H9 (cell line): ENCODE measurements at regions not wholly inside any gene's neighbourhood (a gene's known extent, or its start where the extent isn't known, plus 50 kb on each side); places are given as distances from the start of the nearest gene placed in this dataset.

Experiments
- DNase-seq: peaks from one replicate; pipeline ENCODE4 v3.0.0-alpha.2; 2017
- H2AFZ ChIP-seq: one replicate; pipeline ENCODE4 v1.6.1; 2013; ENCODE audit warnings: mild to moderate bottlenecking, low read length, control low read depth, moderate library complexity
- H2AK5ac ChIP-seq: 2 replicates; pipeline ENCODE4 v1.6.1; 2013; ENCODE audit warnings: low read length, control low read depth, mixed read lengths; ENCODE audit not compliant: insufficient read length
- H2BK120ac ChIP-seq: one replicate; pipeline ENCODE4 v1.6.1; 2013; ENCODE audit warnings: low read depth, mild to moderate bottlenecking, low read length, control low read depth, inconsistent platforms; ENCODE audit not compliant: poor library complexity, severe bottlenecking
- H2BK12ac ChIP-seq: 2 replicates; pipeline ENCODE4 v1.6.1; 2013; ENCODE audit warnings: low read length, control low read depth, mixed read lengths, low read depth; ENCODE audit not compliant: insufficient read length
- H2BK15ac ChIP-seq: 2 replicates; pipeline ENCODE4 v1.6.1; 2013; ENCODE audit warnings: low read depth, low read length, control low read depth
- H2BK20ac ChIP-seq: one replicate; pipeline ENCODE4 v1.6.1; 2013; ENCODE audit warnings: low read depth, mild to moderate bottlenecking, low read length, control low read depth, inconsistent platforms; ENCODE audit not compliant: poor library complexity, severe bottlenecking
- H2BK5ac ChIP-seq: 2 replicates; pipeline ENCODE4 v1.6.1; 2013; ENCODE audit warnings: low read length, control low read depth, mixed read lengths; ENCODE audit not compliant: insufficient read length
- H3K14ac ChIP-seq: 2 replicates; pipeline ENCODE4 v1.6.1; 2013; ENCODE audit warnings: low read length, control low read depth; ENCODE audit not compliant: insufficient read depth
- H3K18ac ChIP-seq: 2 replicates; pipeline ENCODE4 v1.6.1; 2013; ENCODE audit warnings: low read depth, mild to moderate bottlenecking, mixed read lengths, low read length, control low read depth; ENCODE audit not compliant: insufficient read length
- H3K23ac ChIP-seq: 2 replicates; pipeline ENCODE4 v1.6.1; 2013; ENCODE audit warnings: low read length, control low read depth, mixed read lengths, low read depth; ENCODE audit not compliant: insufficient read length
- H3K23me2 ChIP-seq: 2 replicates; pipeline ENCODE4 v1.6.1; 2013; ENCODE audit warnings: low read depth, mild to moderate bottlenecking, mixed read lengths, low read length, control low read depth; ENCODE audit not compliant: insufficient read length, poor library complexity, severe bottlenecking
- H3K27ac ChIP-seq: 2 replicates; pipeline ENCODE4 v1.5.1; 2013; ENCODE audit warnings: low read length, control low read depth, mixed read lengths, low read depth; ENCODE audit not compliant: insufficient read length
- H3K27me3 ChIP-seq: 2 replicates; pipeline ENCODE4 v1.6.1; 2013; ENCODE audit warnings: low read length, control low read depth, inconsistent platforms; ENCODE audit not compliant: insufficient read depth
- H3K4ac ChIP-seq: 2 replicates; pipeline ENCODE4 v1.6.1; 2013; ENCODE audit warnings: low read depth, mild to moderate bottlenecking, control low read depth, inconsistent platforms, low read length, moderate library complexity
- H3K4me1 ChIP-seq: 2 replicates; pipeline ENCODE4 v1.6.1; 2013; ENCODE audit warnings: low read length, control low read depth, inconsistent platforms; ENCODE audit not compliant: insufficient read depth
- H3K4me2 ChIP-seq: 2 replicates; pipeline ENCODE4 v1.6.1; 2013; ENCODE audit warnings: low read length, control low read depth, mixed read lengths; ENCODE audit not compliant: insufficient read length, insufficient read depth
- H3K56ac ChIP-seq: 2 replicates; pipeline ENCODE4 v1.6.1; 2013; ENCODE audit warnings: low read depth, mild to moderate bottlenecking, mixed read lengths, low read length, control low read depth; ENCODE audit not compliant: insufficient read length
- H3K79me1 ChIP-seq: 2 replicates; pipeline ENCODE4 v1.6.1; 2013; ENCODE audit warnings: low read depth, mild to moderate bottlenecking, moderate library complexity, low read length, control low read depth, inconsistent platforms; ENCODE audit not compliant: insufficient read depth, poor library complexity, severe bottlenecking
- H3K79me2 ChIP-seq: 2 replicates; pipeline ENCODE4 v1.6.1; 2013; ENCODE audit warnings: low read length, control low read depth, inconsistent platforms; ENCODE audit not compliant: insufficient read depth
- H3K9ac ChIP-seq: 2 replicates; pipeline ENCODE4 v1.6.1; 2013; ENCODE audit warnings: low read length, control low read depth, mixed read lengths; ENCODE audit not compliant: insufficient read length; ENCODE audit errors: extremely low read depth
- H3K9me3 ChIP-seq: one replicate; pipeline ENCODE4 v1.6.1; 2013; ENCODE audit warnings: low read depth, low read length, inconsistent platforms; ENCODE audit not compliant: control insufficient read depth
- H3T11ph ChIP-seq: one replicate; pipeline ENCODE4 v1.6.1; 2013; ENCODE audit warnings: mild to moderate bottlenecking, low read length, control low read depth, inconsistent platforms
- H4K20me1 ChIP-seq: one replicate; pipeline ENCODE4 v1.6.1; 2013; ENCODE audit not compliant: control insufficient read depth, insufficient read length, insufficient read depth
- H4K5ac ChIP-seq: 2 replicates; pipeline ENCODE4 v1.6.1; 2013; ENCODE audit warnings: low read depth, mild to moderate bottlenecking, mixed read lengths, low read length, control low read depth; ENCODE audit not compliant: insufficient read length
- H4K8ac ChIP-seq: replicated peaks from 2 replicates; pipeline ENCODE4 v1.6.1; 2013; ENCODE audit warnings: low read length, control low read depth, mixed read lengths, low read depth; ENCODE audit not compliant: insufficient read length
- H4K91ac ChIP-seq: 2 replicates; pipeline ENCODE4 v1.6.1; 2013; ENCODE audit warnings: low read depth, mild to moderate bottlenecking, moderate library complexity, mixed read lengths, low read length, control low read depth; ENCODE audit not compliant: insufficient read length
- H3K27ac Mint-ChIP-seq, 3 experiments: 2 replicates in 2 of 3; 3 replicates in 1 of 3; pipeline ENCODE4 v1.8.0; 2020 to 2021; ENCODE audit warnings: mixed read lengths in 3 of 3, mild to moderate bottlenecking in 1 of 3, moderate library complexity in 1 of 3
- H3K27me3 Mint-ChIP-seq: 2 replicates; pipeline ENCODE4 v1.8.0; 2021; ENCODE audit warnings: low read depth, mild to moderate bottlenecking, moderate library complexity, mixed read lengths
- H3K36me3 Mint-ChIP-seq, 3 experiments: 2 replicates in 2 of 3; 3 replicates in 1 of 3; pipeline ENCODE4 v1.8.0; 2020 to 2021; ENCODE audit warnings: low read depth in 3 of 3, mixed read lengths in 3 of 3; ENCODE audit not compliant: insufficient read depth in 1 of 3
- H3K4me1 Mint-ChIP-seq, 2 experiments: 2 replicates each; pipeline ENCODE4 v1.8.0; 2020; ENCODE audit warnings: mixed read lengths in 2 of 2
- H3K4me3 Mint-ChIP-seq, 2 experiments: 2 replicates in 1 of 2; 3 replicates in 1 of 2; pipeline ENCODE4 v1.8.0; 2020 to 2021; ENCODE audit warnings: mild to moderate bottlenecking in 2 of 2, mixed read lengths in 2 of 2, moderate library complexity in 1 of 2
- H3K9me3 Mint-ChIP-seq, 2 experiments: 2 replicates in 1 of 2; 3 replicates in 1 of 2; pipeline ENCODE4 v1.8.0; 2020; ENCODE audit warnings: mild to moderate bottlenecking in 2 of 2, mixed read lengths in 2 of 2, moderate library complexity in 1 of 2
- TF ChIP-seq, protein P1 (sequence below): fragments of 200-600 bp; sonication (generic); conservative IDR thresholded peaks from 3 replicates; pipeline ENCODE4 v1.8.0; 2021; ENCODE audit warnings: antibody characterized with exemption, mild to moderate bottlenecking

DNA sequence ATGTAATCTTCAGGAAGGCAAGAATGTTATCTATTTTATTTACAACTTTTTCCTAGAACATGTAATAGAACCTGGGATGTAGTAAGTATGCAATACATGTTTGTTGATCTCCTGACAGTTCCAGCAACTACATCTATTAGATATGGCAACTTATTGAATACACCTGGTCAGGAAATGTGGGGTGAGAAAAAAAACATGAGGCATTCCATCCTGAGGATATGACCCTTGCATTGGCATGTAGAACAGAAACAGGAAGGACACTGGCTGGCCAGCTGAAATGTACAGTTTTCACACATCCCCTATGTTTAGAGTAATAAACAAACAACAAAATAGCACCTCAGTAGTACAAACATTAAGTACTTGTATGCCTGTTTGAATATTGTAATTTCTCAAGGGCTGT is 272.6 kb upstream of the NT5C1B start:
- H3K4me1 ChIP-seq: no peaks in the 10 kb centered on the region
- no peak overlapping the region for H2BK5ac ChIP-seq
- no peak overlapping the region for H3K4me2 ChIP-seq
- no peak overlapping the region for H4K91ac ChIP-seq
- H2AFZ ChIP-seq: no peak overlapping the region
- no peak overlapping the region for H4K8ac ChIP-seq
- H2BK120ac ChIP-seq: no peak overlapping the region
- H3K23ac ChIP-seq: no peak overlapping the region
- no peaks in the 10 kb centered on the region for H3K23me2 ChIP-seq
- no peak overlapping the region for H3K9ac ChIP-seq
- no peak overlapping the region for H2BK12ac ChIP-seq
- H3K4me3 Mint-ChIP-seq: no peak overlapping the region
- no peak for DNase-seq
- no peak overlapping the region for H3K4ac ChIP-seq
- H2AK5ac ChIP-seq: no peak overlapping the region
- H3K9me3 ChIP-seq: no peaks in the 10 kb centered on the region
- no peaks in the 10 kb centered on the region for H4K20me1 ChIP-seq
- H3K79me1 ChIP-seq: no peaks in the 10 kb centered on the region
- H3K27me3 Mint-ChIP-seq: peaks cover 9% of the 10 kb centered on the region
- TF ChIP-seq, protein P1, sequence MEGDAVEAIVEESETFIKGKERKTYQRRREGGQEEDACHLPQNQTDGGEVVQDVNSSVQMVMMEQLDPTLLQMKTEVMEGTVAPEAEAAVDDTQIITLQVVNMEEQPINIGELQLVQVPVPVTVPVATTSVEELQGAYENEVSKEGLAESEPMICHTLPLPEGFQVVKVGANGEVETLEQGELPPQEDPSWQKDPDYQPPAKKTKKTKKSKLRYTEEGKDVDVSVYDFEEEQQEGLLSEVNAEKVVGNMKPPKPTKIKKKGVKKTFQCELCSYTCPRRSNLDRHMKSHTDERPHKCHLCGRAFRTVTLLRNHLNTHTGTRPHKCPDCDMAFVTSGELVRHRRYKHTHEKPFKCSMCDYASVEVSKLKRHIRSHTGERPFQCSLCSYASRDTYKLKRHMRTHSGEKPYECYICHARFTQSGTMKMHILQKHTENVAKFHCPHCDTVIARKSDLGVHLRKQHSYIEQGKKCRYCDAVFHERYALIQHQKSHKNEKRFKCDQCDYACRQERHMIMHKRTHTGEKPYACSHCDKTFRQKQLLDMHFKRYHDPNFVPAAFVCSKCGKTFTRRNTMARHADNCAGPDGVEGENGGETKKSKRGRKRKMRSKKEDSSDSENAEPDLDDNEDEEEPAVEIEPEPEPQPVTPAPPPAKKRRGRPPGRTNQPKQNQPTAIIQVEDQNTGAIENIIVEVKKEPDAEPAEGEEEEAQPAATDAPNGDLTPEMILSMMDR: no peak
- no peak overlapping the region for H3K14ac ChIP-seq
- no peak overlapping the region for H3T11ph ChIP-seq
- no peaks in the 10 kb centered on the region for H3K27me3 ChIP-seq
- H3K9me3 Mint-ChIP-seq: peaks cover 10 to 14% of the 10 kb centered on the region in 2 experiments
- no peak overlapping the region for H3K56ac ChIP-seq
- H4K5ac ChIP-seq: no peak overlapping the region
- H3K27ac ChIP-seq: no peak overlapping the region
- H3K27ac Mint-ChIP-seq: no peak overlapping the region
- H3K79me2 ChIP-seq: no peaks in the 10 kb centered on the region
- H3K18ac ChIP-seq: no peak overlapping the region
- H3K36me3 Mint-ChIP-seq: peaks cover 5 to 13% (median 9%) of the 10 kb centered on the region in 3 experiments; a peak in 6 of 7 replicates
- H2BK20ac ChIP-seq: no peak overlapping the region
- no peaks in the 10 kb centered on the region for H3K4me1 Mint-ChIP-seq
- H2BK15ac ChIP-seq: no peak overlapping the region
